GM21381 (cell line): ENCODE measurements at regions not wholly inside any gene's neighbourhood (a gene's known extent, or its start where the extent isn't known, plus 50 kb on each side); places are given as distances from the start of the nearest gene placed in this dataset.

Experiments
- ATAC-seq: cut with Tn5 transposase; IDR thresholded peaks from one replicate; pipeline ENCODE4 v1.9.1; 2021; ENCODE audit warnings: mild to moderate bottlenecking, moderate library complexity; ENCODE audit not compliant: unreplicated experiment

GRCh38 chr1:118254491-118255425 lies 69.7 kb upstream of the SPAG17 start:
- no peak for ATAC-seq

GRCh38 chr1:118254001-118254400 lies 69.0 kb upstream of the SPAG17 start:
- ATAC-seq = no peak

- ATAC-seq = no peak
Measured at GRCh38 chr1:118253053-118253915, 68.3 kb upstream of the SPAG17 start.

- no peak for ATAC-seq
Measured at GRCh38 chr1:118252624-118253023, 67.6 kb upstream of the SPAG17 start.

DNA sequence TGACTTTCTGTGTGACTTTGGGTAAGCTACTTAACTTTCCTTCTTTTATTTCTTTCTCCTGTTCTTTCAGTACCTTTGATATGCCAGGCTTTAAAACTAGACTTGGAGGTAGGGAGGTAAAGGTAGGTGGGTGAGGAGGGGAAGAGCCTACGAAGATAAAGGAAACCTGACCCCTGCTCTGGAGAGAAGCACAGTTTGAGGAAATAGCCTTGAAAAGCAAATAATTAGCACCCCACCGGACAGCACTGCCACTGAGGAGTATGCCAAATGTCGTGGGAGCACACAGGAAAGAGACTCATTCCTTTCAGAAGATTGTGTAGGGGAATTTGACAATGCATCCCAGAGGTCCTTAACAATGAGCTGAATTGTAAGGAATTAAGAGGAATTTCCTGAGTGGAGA lies 65.2 kb upstream of the SPAG17 start:
- ATAC-seq = no peak

DNA sequence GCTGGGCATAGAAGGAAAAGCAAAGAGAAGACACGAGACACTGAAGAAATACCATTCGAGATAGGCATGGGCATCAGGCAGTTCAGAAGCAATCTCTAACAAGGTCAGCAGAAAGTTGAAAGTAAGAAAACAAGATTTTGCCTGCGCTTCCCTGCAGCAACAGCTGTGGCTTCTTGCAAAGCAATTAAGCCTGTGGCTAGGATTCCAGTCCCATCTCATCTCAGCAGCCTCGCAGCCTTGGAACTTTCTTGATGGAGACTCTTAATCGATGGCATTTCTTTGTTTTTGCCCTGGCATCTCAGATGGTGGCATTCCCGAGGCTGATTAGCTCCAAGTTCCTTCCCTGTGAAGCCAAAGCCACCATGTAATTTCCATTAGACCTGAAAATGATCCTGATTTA lies 64.6 kb upstream of the SPAG17 start:
- ATAC-seq = no peak

GRCh38 chr1:118247593-118247992 lies 62.6 kb upstream of the SPAG17 start:
- ATAC-seq = no peak

- ATAC-seq = no peak
Measured at GRCh38 chr1:118246646-118247045, 61.6 kb upstream of the SPAG17 start.

DNA sequence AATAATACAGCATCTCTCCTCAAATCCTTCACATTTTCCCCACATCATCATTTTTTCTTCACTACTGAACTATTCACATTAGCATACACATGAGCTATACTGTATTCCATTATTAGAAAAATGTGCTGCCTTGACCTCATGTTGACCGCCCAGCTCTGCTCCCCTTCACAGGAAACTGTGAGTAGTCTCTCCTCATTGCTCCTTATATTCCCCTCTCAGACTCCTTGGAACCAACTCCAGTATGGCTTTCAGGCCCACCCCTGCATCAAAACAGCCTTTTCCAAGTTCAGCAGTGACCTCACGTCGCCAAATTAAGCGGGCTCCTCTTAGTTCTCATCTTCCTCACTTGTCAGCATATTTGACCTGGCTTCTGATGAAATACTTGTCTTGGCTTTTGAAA lies 59.2 kb upstream of the SPAG17 start:
- ATAC-seq = no peak

DNA sequence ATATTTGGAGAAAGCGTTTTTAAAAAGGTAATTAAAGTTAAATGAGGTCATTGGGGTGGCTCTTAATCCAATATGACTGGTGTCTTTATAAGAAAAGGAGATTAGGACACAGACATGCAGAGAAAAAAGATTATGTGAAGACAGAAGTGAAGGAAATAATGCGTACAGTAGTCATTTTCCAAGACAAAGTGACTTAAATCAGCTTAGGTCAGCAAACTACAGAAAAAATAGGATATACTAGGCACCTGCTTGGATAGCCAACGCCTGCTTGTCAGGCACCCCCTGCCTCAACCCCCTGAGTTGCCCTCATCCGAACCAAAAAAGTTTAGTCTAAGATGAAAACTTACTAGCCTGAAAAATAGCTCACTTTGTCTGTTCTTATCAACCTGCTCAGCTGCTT lies 58.2 kb upstream of the SPAG17 start:
- no peak for ATAC-seq
